K562 (cell line): ENCODE measurements at regions not wholly inside any gene's neighbourhood (a gene's known extent, or its start where the extent isn't known, plus 50 kb on each side); places are given as distances from the start of the nearest gene placed in this dataset.

Experiments used
- ATF7 ChIP-seq: fragments of 450-650 bp; IDR thresholded peaks from 2 replicates; pipeline ENCODE4 v1.7.1; 2014; ENCODE audit warnings: mild to moderate bottlenecking, moderate library complexity
- GABPB1 ChIP-seq: sonication (generic); formaldehyde crosslinking; IDR thresholded peaks from 2 replicates; pipeline ENCODE4 v1.8.0; 2022; ENCODE audit warnings: mild to moderate bottlenecking, missing genetic modification reagents
- HEY1 ChIP-seq: fragments of 250-450 bp; sonication (Bioruptor Pico); IDR thresholded peaks from 2 replicates; pipeline ENCODE4 v1.5.0; 2020; ENCODE audit warnings: mild to moderate bottlenecking, moderate library complexity, borderline replicate concordance
- HLTF ChIP-seq: fragments of 450-650 bp; IDR thresholded peaks from 2 replicates; pipeline ENCODE4 v1.6.1; 2016
- HNRNPH1 ChIP-seq: fragments of 200-400 bp; formaldehyde crosslinking; optimal IDR thresholded peaks from 2 replicates; pipeline ENCODE3; 2017; ENCODE audit warnings: low read depth, mild to moderate bottlenecking, low read length, moderate library complexity
- MED1 ChIP-seq: sonication (generic); formaldehyde crosslinking; IDR thresholded peaks from 2 replicates; pipeline ENCODE4 v1.8.1; 2023; ENCODE audit warnings: missing genetic modification reagents, borderline replicate concordance
- MEF2D ChIP-seq: conservative IDR thresholded peaks from 2 replicates; pipeline ENCODE4 v1.6.1; 2016; ENCODE audit warnings: low read depth, missing genetic modification characterization, missing compliant biosample characterization
- RBM25 ChIP-seq: fragments of 200-400 bp; formaldehyde crosslinking; IDR thresholded peaks from 2 replicates; pipeline ENCODE4 v1.6.1; 2018; ENCODE audit warnings: low read length, low read depth, moderate library complexity; ENCODE audit not compliant: severe bottlenecking
- ZBTB1 ChIP-seq: sonication (generic); formaldehyde crosslinking; IDR thresholded peaks from 2 replicates; pipeline ENCODE4 v1.8.1; 2023; ENCODE audit warnings: missing genetic modification reagents, low read depth, mild to moderate bottlenecking, borderline replicate concordance
- ZNF699 ChIP-seq: fragments of 250-450 bp; sonication (Bioruptor Pico); IDR thresholded peaks from 2 replicates; pipeline ENCODE4 v1.8.0; 2021; ENCODE audit warnings: mild to moderate bottlenecking, moderate library complexity; ENCODE audit not compliant: insufficient replicate concordance
- TF ChIP-seq, protein P1 (sequence below): sonication (generic); formaldehyde crosslinking; IDR thresholded peaks from 2 replicates; pipeline ENCODE4 v1.8.1; 2023; ENCODE audit warnings: missing genetic modification reagents, mild to moderate bottlenecking, borderline replicate concordance

GRCh38 chr12:72105849-72106248 is 166.3 kb upstream of the TRHDE start (continued):
- TF ChIP-seq, protein P1, sequence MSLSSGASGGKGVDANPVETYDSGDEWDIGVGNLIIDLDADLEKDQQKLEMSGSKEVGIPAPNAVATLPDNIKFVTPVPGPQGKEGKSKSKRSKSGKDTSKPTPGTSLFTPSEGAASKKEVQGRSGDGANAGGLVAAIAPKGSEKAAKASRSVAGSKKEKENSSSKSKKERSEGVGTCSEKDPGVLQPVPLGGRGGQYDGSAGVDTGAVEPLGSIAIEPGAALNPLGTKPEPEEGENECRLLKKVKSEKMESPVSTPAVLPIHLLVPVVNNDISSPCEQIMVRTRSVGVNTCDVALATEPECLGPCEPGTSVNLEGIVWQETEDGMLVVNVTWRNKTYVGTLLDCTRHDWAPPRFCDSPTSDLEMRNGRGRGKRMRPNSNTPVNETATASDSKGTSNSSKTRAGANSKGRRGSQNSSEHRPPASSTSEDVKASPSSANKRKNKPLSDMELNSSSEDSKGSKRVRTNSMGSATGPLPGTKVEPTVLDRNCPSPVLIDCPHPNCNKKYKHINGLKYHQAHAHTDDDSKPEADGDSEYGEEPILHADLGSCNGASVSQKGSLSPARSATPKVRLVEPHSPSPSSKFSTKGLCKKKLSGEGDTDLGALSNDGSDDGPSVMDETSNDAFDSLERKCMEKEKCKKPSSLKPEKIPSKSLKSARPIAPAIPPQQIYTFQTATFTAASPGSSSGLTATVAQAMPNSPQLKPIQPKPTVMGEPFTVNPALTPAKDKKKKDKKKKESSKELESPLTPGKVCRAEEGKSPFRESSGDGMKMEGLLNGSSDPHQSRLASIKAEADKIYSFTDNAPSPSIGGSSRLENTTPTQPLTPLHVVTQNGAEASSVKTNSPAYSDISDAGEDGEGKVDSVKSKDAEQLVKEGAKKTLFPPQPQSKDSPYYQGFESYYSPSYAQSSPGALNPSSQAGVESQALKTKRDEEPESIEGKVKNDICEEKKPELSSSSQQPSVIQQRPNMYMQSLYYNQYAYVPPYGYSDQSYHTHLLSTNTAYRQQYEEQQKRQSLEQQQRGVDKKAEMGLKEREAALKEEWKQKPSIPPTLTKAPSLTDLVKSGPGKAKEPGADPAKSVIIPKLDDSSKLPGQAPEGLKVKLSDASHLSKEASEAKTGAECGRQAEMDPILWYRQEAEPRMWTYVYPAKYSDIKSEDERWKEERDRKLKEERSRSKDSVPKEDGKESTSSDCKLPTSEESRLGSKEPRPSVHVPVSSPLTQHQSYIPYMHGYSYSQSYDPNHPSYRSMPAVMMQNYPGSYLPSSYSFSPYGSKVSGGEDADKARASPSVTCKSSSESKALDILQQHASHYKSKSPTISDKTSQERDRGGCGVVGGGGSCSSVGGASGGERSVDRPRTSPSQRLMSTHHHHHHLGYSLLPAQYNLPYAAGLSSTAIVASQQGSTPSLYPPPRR (CRISPR knock-in tag) = no peak
- no peak for TF ChIP-seq HEY1
- no peak for TF ChIP-seq MEF2D
- no peak for TF ChIP-seq ZBTB1 (CRISPR knock-in tag)
- no peak for TF ChIP-seq HLTF
- TF ChIP-seq GABPB1 (CRISPR knock-in tag) = no peak
- no peak for TF ChIP-seq RBM25
- TF ChIP-seq HNRNPH1 = no peak
- TF ChIP-seq ATF7 = no peak
- no peak for TF ChIP-seq ZNF699
- TF ChIP-seq MED1 (CRISPR knock-in tag) = no peak
